ENCODE measurements at regions not wholly inside any gene's neighbourhood (a gene's known extent, or its start where the extent isn't known, plus 50 kb on each side); places are given as distances from the start of the nearest gene placed in this dataset.
"Not testable (repeated sequence)": the region's sequence is repeated elsewhere in the genome, so short reads cannot be mapped to it uniquely, and the experiment has no call there.

GRCh38 chr2:225236769-225237323 is 162.7 kb upstream of the NYAP2 start:
- DNase-seq: no peak

- no peak for DNase-seq
Observed at GRCh38 chr2:225233234-225233633, 166.3 kb upstream of the NYAP2 start.

GRCh38 chr2:225231900-225232299 is 167.6 kb upstream of the NYAP2 start:
- no peak for DNase-seq

GRCh38 chr2:225229346-225229745 is 170.2 kb upstream of the NYAP2 start:
- DNase-seq: not testable (repeated sequence)

- DNase-seq: no peak
Observed at GRCh38 chr2:225226441-225226840, 173.1 kb upstream of the NYAP2 start.

GRCh38 chr2:225223301-225223700 is 176.2 kb upstream of the NYAP2 start:
- no peak for DNase-seq

- DNase-seq: no peak
Observed at GRCh38 chr2:225207471-225207870, 165.2 kb upstream of the DOCK10 start.

GRCh38 chr2:225207043-225207442 is 164.8 kb upstream of the DOCK10 start:
- no peak for DNase-seq

- no peak for DNase-seq
Observed at GRCh38 chr2:225196579-225196978, 154.3 kb upstream of the DOCK10 start.

- no peak for DNase-seq
Observed at GRCh38 chr2:225192869-225193268, 150.6 kb upstream of the DOCK10 start.

GRCh38 chr2:225190987-225191386 is 148.7 kb upstream of the DOCK10 start:
- no peak for DNase-seq

- DNase-seq: no peak
Observed at GRCh38 chr2:225184948-225185347, 142.7 kb upstream of the DOCK10 start.

GRCh38 chr2:225182126-225182525 is 139.9 kb upstream of the DOCK10 start:
- DNase-seq: no peak

- no peak for DNase-seq
Observed at GRCh38 chr2:225177098-225177497, 134.8 kb upstream of the DOCK10 start.

- DNase-seq: no peak
Observed at GRCh38 chr2:225173909-225174308, 131.6 kb upstream of the DOCK10 start.

- DNase-seq: no peak
Observed at GRCh38 chr2:225171350-225171749, 129.1 kb upstream of the DOCK10 start.

- DNase-seq: no peak
Observed at GRCh38 chr2:225170162-225170561, 127.9 kb upstream of the DOCK10 start.

- no peak for DNase-seq
Observed at GRCh38 chr2:225169396-225169795, 127.1 kb upstream of the DOCK10 start.

- no peak for DNase-seq
Observed at GRCh38 chr2:225165052-225165451, 122.8 kb upstream of the DOCK10 start.

- DNase-seq: no peak
Observed at GRCh38 chr2:225164401-225165050, 122.3 kb upstream of the DOCK10 start.

- no peak for DNase-seq
Observed at GRCh38 chr2:225158360-225158759, 116.1 kb upstream of the DOCK10 start.

- no peak for DNase-seq
Observed at GRCh38 chr2:225156853-225157451, 114.7 kb upstream of the DOCK10 start.

GRCh38 chr2:225140723-225141122 is 98.5 kb upstream of the DOCK10 start:
- DNase-seq: no peak

- DNase-seq: no peak
Observed at GRCh38 chr2:225137971-225138370, 95.7 kb upstream of the DOCK10 start.

- DNase-seq: no peak
Observed at GRCh38 chr2:225136552-225136951, 94.3 kb upstream of the DOCK10 start.

All from activated CD4-positive, alpha-beta T cell treated with anti-CD3 and anti-CD28 coated beads, Interleukin-2, amount 50 U/mL, for 4 hours (primary cell).